AG09309 (cell line): ENCODE measurements at regions not wholly inside any gene's neighbourhood (a gene's known extent, or its start where the extent isn't known, plus 50 kb on each side); places are given as distances from the start of the nearest gene placed in this dataset.

ENCODE experiments used
- DNase-seq: peaks from one replicate; pipeline ENCODE4 v3.0.0-alpha.2; 2010; ENCODE audit warnings: low read depth
- H3K4me3 ChIP-seq: 2 replicates; pipeline ENCODE4 v1.5.1; 2011; ENCODE audit warnings: mild to moderate bottlenecking, low read depth, low read length, moderate library complexity; ENCODE audit not compliant: control insufficient read depth
- TF ChIP-seq, protein P1 (sequence below): IDR thresholded peaks from 2 replicates; pipeline ENCODE4 v1.5.1; 2011; ENCODE audit warnings: mild to moderate bottlenecking, low read depth, low read length, inconsistent platforms; ENCODE audit not compliant: insufficient read depth, control insufficient read depth; ENCODE audit errors: missing control alignments

- no peak overlapping the region for H3K4me3 ChIP-seq
- TF ChIP-seq, protein P1, sequence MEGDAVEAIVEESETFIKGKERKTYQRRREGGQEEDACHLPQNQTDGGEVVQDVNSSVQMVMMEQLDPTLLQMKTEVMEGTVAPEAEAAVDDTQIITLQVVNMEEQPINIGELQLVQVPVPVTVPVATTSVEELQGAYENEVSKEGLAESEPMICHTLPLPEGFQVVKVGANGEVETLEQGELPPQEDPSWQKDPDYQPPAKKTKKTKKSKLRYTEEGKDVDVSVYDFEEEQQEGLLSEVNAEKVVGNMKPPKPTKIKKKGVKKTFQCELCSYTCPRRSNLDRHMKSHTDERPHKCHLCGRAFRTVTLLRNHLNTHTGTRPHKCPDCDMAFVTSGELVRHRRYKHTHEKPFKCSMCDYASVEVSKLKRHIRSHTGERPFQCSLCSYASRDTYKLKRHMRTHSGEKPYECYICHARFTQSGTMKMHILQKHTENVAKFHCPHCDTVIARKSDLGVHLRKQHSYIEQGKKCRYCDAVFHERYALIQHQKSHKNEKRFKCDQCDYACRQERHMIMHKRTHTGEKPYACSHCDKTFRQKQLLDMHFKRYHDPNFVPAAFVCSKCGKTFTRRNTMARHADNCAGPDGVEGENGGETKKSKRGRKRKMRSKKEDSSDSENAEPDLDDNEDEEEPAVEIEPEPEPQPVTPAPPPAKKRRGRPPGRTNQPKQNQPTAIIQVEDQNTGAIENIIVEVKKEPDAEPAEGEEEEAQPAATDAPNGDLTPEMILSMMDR, result no peak
- DNase-seq, result no peak
Measured at GRCh38 chr9:31486630-31487029, 897.8 kb upstream of the ACO1 start.

DNA sequence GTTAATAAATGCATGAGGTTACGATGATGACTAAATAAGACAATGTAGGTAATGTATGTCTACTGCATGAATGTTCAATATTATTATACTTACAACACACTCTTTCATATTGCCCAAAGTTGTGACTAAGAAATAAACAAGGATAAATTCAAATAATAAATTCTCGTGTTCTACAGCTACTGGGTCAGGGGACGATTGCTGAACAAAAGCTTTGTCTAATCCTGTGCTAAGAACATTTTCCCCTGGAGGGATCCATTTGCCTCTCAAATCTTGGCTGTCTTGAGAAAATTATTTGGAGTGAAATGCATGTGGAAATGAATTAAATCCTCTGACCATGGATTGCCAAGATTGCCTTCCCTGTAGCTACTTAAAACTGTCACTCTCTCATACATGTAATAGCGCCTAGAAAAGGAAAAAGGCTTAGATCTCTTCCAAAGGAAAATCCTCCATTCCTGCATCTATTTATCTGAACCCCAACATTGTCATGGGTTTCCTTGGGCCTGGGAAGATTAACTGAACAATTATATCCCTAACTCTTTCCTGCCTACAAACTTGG, 893.8 kb upstream of the ACO1 start:
- no peak for DNase-seq
- TF ChIP-seq, protein P1, result no peak
- no peak overlapping the region for H3K4me3 ChIP-seq

DNA sequence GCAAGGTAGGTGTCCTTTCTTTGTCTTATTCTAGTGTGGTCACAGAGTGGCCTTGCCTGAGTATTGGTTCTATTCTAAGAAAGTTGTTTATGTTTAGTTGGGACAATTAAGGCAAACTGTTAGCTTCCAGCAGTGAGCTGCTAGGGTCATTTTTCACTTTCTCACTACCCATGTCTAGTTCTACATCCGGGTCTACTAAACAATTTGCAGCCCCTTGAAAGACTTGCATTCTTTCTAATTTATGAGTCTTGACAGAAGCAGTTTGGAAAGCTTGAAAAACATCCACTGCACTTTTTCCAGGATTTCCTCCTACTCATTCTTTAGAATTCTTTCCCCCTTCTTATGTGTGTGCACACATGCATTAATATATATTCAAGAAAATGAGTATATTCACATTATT, 892.2 kb upstream of the ACO1 start:
- TF ChIP-seq, protein P1, result no peak
- H3K4me3 ChIP-seq, result no peak overlapping the region
- DNase-seq, result no peak

- no peak for DNase-seq
- TF ChIP-seq, protein P1, result no peak
- no peak overlapping the region for H3K4me3 ChIP-seq
Measured at GRCh38 chr9:31500422-31500821, 884.0 kb upstream of the ACO1 start.

DNA sequence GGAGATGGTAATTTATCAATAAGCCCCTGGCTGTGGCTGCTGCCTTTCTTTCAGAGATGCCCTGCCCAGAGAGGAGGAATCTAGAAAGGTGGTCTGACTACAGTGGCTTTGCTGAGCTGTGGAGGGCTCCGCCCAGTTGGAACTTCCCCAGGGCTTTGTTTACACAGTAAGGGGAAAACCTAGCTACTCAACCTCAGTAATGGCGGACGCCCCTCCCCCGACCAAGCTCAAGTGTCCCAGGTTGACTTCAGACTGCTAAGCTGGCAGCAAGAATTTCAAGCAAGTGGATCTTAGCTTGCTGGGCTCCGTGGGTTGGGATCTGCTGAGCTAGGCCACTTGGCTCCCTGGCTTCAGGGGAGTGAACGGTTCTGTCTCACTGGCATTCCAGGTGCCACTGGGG, 865.4 kb upstream of the ACO1 start:
- no peak overlapping the region for H3K4me3 ChIP-seq
- DNase-seq, result no peak
- TF ChIP-seq, protein P1, result no peak

DNA sequence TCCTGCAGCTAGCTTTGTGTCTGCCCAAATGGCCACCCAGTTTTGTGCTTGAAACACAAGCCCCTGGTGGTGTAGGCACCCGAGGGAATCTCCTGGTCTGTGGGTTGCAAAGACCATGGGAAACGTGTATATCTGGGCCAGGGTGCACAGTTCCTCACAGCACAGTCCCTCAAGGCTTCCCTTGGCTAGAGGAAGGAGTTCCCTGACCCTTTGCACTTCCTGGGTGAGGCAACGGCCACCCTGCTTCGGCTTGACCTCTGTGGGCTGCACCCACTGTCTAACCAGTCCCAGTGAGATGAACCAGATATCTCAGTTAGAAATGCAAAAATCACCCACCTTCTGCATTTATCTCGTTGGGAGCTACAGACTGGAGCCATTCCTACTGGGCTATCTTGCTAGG, 865.0 kb upstream of the ACO1 start:
- TF ChIP-seq, protein P1, result no peak
- DNase-seq, result no peak
- H3K4me3 ChIP-seq, result no peak overlapping the region

DNA sequence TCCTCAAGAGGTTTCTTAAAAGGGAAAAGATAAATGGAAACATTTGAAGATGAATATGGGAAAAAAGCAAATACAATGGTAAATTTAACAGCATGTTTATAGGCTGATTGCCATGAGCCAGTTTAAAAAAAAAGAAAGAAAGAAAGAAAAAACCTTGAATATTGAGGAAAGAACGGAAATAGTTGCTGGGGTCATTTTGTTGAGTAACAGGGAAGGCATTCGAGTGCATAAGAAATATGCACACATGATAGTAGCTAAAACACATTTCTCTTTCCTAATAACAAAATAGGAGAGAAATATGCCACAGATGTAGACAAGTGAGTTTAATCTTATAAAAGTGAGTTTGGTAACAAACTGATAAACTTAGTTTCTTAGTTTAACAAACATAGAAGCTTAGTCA, 864.6 kb upstream of the ACO1 start:
- no peak for DNase-seq
- TF ChIP-seq, protein P1, result no peak
- H3K4me3 ChIP-seq, result no peak overlapping the region
